COLO829 (cell line): ENCODE measurements at regions not wholly inside any gene's neighbourhood (a gene's known extent, or its start where the extent isn't known, plus 50 kb on each side); places are given as distances from the start of the nearest gene placed in this dataset.

Experiments
- DNase-seq: peaks from one replicate; pipeline ENCODE4 v3.0.0; 2012; ENCODE audit warnings: low spot score

DNA sequence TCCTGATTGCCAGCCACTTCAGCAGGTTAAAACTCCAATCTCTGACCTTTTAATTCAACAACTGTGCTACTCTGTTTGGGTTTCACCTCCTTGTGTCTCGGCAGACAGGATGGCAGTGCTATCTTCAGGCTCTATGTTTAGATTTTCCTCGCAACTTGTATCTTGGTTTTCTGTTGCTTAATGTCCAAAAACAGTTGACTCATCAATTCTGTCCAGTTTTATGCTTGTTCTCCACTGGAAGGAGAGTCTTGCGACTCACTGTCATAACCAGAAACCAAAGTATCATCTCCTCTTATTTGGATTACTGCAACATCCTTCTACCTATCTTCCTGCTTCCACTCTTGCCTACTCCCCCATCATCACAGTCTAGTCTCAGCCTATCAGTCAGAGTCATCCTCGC lies 130.9 kb upstream of the ADAMTS16 start:
- no peak for DNase-seq

DNA sequence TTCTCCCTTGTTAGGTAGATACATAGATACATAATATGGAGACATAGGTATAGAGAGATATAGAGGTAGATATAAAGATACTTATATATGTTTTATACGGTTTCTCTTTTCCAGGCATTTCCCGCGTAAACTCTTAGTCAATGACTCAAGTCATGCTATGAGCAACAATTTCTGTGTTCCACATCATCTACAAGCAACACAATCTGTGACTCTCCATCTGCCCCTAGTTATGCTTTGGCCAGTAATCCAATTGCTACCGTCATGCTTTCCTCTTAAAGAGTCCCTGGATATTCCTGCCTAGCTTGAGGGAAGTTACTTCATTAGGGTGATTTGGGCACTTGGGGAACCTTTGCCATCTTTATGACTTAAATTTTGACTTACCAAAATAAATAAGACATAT lies 129.0 kb upstream of the ADAMTS16 start:
- DNase-seq, result no peak

DNA sequence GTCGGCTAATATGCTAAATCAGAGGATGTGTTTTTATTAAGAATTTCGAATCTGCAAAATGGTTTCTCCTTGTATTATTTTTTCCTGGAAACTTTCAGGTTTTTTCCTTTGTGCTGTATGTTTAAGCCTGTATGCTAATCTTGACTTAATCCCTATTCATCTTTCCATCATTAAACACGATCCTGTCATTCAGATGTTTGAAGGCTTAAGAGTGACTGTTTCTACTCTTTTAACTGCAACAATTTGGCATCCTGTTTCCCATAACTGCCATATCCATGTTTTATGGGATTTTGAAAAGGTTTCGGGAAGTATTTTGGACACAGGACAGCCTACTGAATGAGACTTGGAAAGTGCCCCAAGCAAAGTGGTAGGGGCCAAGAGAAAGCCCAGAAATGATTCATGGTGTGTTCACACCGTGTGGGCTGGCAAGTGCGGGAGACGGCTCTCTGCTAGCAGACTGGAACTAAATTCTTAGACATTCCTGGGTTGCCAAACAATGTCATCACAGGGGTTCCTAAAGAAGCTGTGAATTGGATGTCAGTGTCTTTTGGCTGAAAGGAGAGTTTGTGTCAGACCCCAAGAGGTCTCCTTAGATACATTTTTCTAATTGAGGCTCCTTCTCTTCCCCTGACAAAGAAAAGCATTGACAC lies 125.4 kb upstream of the ADAMTS16 start:
- DNase-seq, result peak; percentile 24

DNA sequence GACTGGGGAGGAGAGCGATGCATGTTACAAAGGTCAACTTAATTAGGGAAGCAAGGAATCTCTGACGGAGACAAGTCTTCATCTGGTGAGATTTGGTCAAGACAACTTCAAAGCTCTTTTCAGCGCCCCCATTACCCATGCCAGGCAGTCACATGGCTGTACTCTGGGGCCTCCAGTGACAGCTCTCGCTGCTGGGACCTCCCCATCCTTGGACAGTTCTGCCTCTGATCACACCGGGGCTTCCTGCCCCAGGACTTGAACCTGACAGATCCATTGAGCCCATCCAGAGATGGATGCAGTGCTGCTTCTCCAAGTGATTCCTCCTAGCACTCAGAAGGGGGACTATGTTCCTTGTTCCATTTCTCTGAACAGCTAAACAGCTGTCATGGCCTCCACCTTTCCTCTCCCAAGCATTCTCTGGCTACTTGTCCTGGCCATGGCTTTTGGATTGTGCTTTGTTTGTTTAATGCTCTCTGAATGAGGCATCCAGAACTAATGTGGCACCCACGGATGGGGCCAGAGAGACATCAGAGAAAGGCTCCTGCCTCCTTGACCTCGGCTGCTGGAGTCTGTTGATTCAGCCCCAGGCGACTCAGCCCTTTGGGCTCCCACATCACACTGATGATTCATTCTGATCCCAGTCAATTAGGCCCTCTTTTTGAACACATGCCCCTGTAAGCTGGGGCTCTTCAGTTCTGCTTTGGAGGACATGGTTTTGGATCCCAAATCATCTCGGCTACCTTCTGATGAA lies 122.1 kb upstream of the ADAMTS16 start:
- peak; percentile 11 for DNase-seq

DNA sequence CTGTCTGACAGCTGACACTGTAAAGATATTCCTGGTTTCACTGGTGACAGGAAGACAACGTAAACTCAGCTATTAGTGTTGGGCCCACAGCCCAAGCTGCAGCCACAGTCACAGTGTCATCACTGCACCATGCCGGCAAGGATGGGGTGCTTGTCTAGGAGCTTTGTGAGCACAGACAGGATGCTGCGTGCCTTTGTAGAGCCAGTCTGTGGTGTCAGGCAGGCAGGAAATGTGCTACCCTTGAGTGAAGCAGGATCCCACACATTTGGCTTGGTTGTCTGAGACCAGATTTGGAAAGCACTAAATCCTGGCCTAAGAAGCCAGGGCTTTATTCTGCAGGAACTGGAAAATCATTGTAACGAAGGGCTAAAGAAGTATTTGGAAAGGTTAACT lies 121.6 kb upstream of the ADAMTS16 start:
- no peak for DNase-seq

DNA sequence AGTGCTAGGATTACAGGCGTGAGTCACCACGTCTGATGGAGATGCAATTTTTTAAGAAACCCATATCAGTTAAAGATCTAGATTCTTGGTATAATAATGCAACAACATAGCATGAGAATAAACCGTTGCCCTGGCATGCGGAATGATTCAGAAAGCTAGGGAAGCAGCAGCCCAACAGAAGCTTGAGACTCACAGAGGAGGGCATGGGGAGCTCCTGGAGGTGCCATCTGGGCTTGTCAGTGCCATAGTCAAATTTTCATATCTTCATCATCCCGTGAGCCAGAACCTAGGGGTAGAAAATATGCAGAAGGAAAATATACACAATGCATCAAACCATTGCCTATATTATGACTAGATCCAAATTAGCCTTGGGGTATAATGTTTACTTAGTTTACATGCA lies 118.7 kb upstream of the ADAMTS16 start:
- no peak for DNase-seq

DNA sequence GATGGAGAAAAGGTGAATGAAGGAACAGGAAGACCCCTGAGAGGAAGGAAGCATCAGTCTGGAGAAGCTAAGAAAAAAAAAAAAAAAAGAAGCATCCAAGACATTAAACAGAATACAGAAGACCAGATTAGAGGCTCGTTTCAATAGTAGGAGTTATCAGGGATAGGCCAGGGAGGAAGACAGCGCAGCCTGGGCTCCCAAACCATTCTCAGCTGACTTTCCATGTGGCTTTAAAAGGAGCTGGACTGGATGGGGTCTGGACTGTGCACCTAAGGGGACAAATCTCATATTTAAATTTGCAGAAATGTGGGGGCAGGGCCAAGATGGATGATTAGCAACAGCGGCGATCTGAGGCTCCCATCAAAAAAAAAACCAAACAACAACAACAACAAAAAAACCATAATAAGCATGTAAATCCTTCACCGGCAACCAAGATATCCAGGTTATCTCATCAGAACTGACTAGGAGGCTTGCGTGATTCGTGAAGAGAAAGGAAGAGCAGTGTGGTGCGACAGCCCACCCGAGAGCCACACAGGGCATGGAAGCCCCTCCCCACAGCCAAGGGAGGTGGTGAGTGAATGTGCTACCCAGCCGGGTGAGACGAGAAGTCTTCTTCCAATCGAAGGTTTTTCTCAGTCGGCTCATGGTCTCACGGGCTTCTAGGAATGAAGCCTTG lies 114.9 kb upstream of the ADAMTS16 start:
- no peak for DNase-seq

DNA sequence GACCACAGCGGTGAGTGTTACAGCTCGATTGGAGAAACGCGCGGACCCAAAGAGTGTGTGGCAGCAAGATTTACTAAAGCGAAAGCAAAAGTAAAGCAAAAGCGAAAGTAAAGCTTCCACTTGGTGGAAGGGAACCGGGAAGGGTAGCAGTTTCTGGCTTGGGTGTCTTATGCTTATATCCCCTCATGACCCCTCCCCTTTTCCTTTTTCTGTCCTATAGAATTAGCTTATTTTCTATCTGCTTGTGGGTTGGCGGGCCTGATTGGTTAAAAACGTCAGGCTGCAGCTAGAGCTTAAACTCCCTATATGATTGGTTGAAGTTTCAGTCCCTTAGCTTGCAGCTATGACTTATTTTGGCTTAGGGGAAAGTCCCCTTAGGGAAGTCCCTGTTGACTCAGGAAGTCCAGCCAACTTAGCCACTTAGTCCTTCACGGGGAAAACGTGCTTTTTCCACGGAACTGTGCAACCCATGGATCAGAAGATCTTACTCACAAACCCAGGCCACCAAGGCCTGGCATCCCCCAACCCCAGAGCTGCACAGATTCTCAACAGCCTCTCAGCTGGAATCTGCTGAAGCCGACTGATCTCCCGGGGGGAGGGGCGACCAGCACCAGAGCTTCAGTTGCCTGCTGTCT lies 114.2 kb upstream of the ADAMTS16 start:
- DNase-seq, result peak; percentile 13

DNA sequence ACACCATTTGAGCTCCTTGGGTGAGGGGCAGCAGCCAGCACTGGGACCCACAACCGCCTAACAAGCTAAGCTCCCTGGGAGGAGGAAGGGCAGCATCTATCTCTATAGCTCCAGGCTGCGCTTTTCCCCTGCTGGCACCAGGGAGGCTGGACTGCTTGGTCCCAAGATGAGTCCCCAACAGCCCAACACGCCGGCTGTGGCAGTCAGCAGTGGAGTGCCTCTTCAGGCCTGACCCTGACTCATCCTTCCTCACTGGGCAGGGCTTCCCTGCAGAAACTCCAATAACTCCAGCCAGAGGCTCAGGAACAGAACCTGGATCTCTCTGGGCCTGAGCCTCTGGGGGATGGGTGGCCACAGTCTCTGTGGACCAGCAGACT lies 113.7 kb upstream of the ADAMTS16 start:
- no peak for DNase-seq

DNA sequence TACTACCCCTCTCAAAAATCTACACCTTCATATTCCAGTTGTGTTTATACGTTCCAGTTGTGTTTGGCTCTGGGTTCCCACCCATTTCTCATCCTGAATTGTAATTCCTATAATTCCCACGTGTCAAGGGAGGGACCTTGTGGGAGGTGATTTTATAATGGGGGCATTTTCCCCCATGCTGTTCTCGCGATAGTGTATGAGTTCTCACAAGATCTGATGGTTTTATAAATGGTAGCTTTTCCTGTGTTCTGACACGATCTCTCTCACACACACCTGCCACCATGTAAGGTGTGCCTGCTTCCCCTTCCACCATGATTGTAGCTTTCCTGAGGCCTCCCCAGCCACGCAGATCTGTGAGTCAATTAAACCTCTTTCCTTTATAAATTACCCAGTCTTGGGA lies 108.5 kb upstream of the ADAMTS16 start:
- DNase-seq, result no peak

DNA sequence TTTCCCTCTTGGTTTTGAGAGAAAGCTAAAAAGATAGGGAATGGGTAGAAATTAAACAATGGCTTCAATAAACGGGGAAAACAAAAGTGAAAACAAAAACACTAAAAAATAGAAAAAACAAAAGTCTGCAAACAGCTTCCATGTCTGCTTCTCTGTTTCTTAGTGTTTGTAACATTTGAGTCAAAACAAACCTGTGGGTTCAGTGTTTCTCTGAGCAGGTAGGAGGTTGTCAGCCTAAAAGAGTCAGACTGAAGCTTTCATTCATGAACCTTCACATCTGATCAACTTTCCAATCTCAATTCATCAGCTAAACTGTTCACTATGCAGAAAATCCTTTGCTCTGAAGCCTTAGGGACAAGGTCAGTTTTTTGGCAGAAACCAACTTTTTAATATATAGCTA lies 102.5 kb upstream of the ADAMTS16 start:
- DNase-seq, result no peak

DNA sequence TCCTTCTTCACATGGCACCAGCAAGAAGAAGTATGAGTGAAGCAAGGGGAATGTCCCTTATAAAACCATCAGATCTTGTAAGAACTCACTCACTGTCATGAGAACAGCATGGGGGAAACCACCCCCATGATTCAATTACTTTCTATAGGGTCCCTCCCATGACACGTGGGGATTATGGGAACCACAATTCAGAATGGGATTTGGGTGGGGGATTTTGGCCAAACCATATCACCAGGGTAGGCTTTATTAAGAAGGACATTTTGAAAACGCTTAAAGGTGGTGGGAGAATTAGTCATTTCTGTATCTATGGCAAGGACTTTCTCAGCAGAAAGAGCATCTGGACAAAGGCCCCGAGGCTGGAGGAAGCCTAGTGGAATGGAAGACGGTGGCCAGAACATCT lies 100.2 kb upstream of the ADAMTS16 start:
- no peak for DNase-seq

DNA sequence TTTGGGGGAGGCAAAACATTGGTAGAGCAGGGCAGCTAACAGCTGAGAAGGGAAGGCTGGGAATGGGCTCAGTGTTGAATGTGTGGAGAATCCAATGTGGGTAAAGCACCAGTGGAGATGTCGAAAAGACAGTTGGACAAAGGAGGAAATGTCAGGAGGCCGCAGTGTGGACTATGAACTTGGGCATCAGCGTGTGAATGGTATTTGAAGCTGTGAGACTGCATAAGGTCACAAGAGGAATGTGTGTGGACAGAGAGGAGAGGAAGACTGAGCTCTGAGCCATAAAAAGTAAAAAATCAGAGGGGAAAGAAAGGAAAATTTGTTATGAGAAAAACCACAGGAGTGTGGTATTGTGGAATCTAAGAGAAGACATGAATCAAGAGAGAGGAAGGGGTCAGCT lies 99.4 kb upstream of the ADAMTS16 start:
- no peak for DNase-seq

DNA sequence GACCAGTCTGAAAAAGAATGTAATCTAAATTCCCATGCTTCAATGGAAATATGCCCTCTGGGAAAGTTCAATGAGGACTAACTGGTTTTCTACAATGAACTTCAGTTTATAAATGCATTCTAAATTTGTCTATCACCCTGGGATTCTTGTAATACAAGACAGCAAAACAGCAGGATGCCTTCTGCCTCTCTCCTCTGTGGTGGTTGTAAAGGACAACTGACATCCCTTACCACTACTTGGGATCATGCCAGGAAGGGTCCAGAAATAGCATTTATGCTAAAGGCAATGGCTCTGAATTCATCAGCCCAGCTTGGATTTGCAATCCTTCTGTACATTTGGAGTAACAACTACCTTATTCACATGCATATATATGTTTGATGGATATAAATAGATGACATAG lies 97.3 kb upstream of the ADAMTS16 start:
- no peak for DNase-seq

DNA sequence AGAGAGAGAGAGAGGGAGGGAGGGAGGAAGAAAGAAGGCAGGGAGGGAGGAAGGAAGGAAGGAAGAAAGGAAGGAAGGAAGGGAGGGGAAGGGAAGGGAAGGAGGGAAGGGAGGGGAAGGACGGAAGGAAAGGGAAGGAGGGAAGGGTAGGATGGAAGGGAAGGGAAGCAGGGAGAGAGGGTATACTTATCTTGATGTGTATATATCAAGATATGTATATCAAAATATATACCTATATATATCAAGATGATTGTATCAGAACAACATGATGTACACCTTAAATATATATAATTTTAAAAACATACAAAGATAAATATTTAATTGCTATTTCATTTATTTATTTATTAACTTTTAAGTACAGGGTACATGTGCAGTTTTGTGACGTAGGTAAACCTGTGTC lies 96.8 kb upstream of the ADAMTS16 start:
- DNase-seq, result no peak

DNA sequence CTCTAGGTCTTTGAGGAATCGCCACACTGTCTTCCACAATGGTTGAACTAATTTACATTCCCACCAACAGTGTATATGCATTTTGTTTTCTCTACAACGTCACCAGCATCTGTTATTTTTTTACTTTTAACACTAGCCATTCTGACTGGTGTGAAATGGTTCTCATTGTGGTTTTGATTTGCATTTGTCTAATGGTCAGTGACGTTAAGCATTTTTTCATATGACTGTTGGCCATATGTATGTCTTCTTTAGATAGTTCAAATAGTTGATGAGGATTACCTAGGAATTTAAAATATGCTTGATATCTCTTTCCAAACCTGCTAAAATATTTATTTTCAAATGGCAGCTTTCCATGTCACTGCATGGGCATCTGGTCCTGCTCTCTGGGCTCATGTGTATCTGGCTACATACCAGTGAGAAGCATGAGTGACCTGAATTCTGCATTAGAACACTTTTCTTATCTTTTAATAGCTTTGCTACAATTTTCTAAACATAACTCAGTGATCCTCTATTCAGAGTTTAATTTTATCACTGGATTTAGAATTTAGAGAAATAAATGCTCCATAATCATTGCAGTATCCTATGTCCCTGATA lies 95.8 kb upstream of the ADAMTS16 start:
- no peak for DNase-seq

DNA sequence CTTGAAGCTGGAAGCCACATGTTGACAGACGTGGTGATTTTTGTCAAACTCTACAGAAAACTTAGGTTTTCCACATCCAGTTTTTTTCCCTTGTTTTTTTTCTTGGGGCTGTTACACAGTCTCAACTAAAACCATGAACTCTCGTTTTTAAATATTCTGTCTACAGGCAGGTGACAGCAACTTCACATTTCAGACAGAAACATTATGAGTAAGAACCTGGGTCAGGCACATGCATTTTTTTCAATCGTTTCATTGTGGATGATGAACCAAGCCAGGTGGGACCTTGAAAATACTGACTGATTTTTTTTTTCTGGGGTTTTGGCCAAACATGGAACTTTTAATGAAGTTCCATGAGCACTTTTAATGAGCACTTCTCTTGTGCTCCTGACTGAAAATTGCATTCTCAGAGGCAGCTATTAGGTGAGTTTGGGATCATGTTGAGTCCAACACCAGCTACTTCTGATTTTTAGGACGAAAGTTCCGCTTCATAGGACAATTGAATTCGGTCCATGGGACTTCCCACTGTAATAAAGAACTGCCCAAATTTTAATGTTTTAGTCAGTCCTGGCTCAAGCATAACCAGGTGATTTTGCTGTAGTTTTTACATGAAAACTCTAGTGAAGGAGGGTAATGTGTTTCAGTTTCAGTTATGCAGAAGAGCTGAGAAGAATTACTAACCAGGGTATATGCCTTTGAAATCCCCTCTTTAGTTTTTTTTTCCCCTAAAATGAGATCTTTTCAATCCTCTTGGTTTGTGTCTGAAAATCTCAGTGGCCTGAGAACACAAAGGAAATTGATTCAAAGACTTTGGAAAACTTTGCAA lies 93.2 kb upstream of the ADAMTS16 start:
- DNase-seq, result no peak

DNA sequence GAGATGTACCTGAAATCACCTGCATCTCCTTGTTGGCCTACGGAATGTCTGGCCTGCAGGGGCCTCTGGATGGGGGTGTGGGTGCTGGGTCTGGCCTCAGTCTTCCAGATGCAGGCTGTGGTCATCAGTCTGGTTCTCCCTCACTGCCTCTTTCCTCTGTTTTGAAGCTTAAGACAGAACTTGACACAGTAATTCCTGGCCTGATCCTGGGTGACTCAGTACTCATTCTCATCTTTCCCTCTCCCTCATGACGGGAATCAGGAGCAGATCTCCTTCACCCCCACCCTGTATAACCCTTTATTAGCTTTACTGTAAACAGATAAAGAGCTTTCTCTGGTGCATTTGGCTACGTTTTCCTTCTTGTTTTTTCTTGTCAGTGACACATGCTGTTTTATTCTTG lies 89.3 kb upstream of the ADAMTS16 start:
- DNase-seq, result no peak

DNA sequence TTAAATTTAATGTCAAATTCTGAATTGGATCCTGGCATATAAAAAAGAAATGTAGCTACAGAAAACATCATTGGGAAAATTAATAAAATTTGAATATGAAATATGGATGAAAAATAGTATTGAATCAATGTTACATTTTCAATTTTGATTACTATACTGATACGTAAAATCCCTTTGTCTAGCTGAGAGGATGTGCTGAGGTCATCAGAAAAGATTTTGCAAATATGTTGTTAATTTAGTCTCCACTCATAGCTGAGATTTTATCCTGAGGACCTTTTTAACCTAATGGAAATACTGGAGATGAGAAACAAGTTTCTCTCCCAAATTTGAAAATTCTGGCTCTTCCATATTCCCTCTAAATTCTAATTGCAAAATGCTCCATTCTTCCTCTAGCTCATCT lies 84.4 kb upstream of the ADAMTS16 start:
- DNase-seq, result no peak

DNA sequence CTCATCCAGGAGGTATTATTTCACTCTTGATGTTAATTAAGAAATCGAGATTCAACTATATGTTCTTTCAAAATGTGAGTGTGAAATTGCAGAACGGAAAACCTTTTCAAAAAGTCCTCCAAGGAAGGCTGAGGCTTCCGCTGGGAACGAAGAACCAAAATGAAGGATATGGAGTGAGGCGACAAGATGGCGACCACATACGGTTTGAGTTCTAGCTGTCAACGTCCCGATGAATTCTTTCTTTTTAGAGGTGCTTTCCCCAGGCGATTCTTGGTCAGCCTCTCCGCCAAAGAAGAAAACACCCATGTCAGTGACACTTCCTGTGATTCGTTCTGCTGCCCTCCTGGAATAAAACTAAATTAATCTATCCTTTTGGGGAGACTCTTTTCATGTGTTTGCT lies 78.3 kb upstream of the ADAMTS16 start:
- DNase-seq, result no peak

DNA sequence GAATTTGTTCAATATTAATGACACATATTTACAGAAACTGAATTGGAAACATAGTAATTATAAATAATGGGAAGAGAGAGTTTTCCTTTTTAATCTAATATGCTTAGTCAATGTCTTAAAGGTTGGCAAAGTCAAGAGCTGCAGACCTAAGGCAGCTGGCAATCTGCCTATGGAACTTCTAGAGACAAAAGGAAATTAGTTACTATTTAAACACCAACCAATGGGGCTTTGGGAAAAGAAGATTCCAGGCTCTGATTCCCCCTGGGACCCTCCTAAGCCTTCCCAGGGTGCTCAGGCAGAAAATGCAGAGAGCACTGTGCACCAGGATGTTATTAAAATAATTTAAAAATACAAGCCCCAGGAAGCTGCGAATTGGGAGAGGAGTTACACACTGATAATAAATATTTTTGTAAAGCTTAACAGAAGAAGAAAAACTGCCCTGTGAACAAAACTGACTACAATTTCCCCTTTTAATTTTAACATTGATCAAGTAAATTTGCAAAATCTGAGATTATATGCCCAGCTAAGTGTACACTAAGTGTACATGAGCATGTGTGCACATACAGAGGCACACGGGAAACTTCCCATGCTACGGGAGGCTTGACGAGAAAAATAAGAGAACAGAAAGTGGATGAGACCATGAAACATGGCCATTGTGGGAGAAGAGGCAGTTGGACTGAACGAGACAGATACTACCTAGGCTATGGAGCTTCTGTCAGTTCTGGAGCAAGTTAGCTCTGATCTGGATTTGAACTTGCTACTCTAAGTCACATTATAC lies 77.4 kb upstream of the ADAMTS16 start:
- no peak for DNase-seq
